K562 (cell line): ENCODE measurements at regions not wholly inside any gene's neighbourhood (a gene's known extent, or its start where the extent isn't known, plus 50 kb on each side); places are given as distances from the start of the nearest gene placed in this dataset.

Experiments used
- ATAC-seq: fragments of 200-7000 bp; cut with Tn5 transposase; 3 replicates; pipeline ENCODE4 v1.9.1; 2020; ENCODE audit warnings: moderate library complexity
- BruUV-seq: library from RNA; stranded (reverse); fragments of 400-500 nt; replicated peaks from 2 replicates; lab custom pipeline; 2021; lab: Mats Ljungman, UMichigan
- CTCF ChIA-PET: fragments of 300-600 bp; formaldehyde crosslinking; extraction: SDS; loops from one replicate; lab custom pipeline; 2021; ENCODE audit warnings: low intra/inter-chr PET ratio; lab: Yijun Ruan, JAX
- POLR2A ChIA-PET: fragments of 300-600, 350-650 bp; sonication (Branson Sonifier 250); formaldehyde crosslinking; extraction: SDS; loops from one replicate; lab custom pipeline; 2021; ENCODE audit warnings: antibody characterized with exemption, inconsistent platforms; lab: Yijun Ruan, JAX
- DNase-seq, 4 experiments: peaks; one replicate each; pipeline versions ENCODE4 v3.0.0 to v3.0.0-alpha.2; 2011 to 2018; ENCODE audit warnings: low spot score in 3 of 4, mixed read lengths in 3 of 4; ENCODE audit errors: extremely low read depth in 1 of 4
- FAIRE-seq: peaks from 2 replicates; lab custom pipeline; 2011; peaks lifted over from hg19 to GRCh38; lab: Jason Lieb, UNC
- H2AFZ ChIP-seq: 2 replicates; pipeline ENCODE4 v1.6.0; 2011; ENCODE audit warnings: low read depth, low read length, control low read depth, inconsistent platforms
- H3K27ac ChIP-seq: fragments of 200-600 bp; 3 replicates; pipeline ENCODE4 v1.8.0; 2011; ENCODE audit warnings: low read depth, mild to moderate bottlenecking, control low read depth, inconsistent platforms, low read length, moderate library complexity, mixed read lengths; ENCODE audit errors: extremely low read depth
- H3K27me3 ChIP-seq, 2 experiments: fragments of 300-600 bp in 1 of 2; 2 replicates in 1 of 2; 3 replicates in 1 of 2; pipeline versions ENCODE4 v1.6.0 to v1.8.0; 2011; ENCODE audit warnings: inconsistent platforms in 2 of 2, low read length in 2 of 2, mild to moderate bottlenecking in 1 of 2, mixed read lengths in 1 of 2, moderate library complexity in 1 of 2; ENCODE audit not compliant: control insufficient read depth in 2 of 2, insufficient read depth in 2 of 2
- H3K36me3 ChIP-seq: fragments of 300-600 bp; 3 replicates; pipeline ENCODE4 v1.8.0; 2011; ENCODE audit warnings: mild to moderate bottlenecking, low read length, inconsistent platforms; ENCODE audit not compliant: control insufficient read depth, insufficient read depth
- H3K4me1 ChIP-seq, 2 experiments: fragments of 200-600 bp in 1 of 2; replicated peaks in 1 of 2; 2 replicates in 1 of 2; 3 replicates in 1 of 2; pipeline versions ENCODE4 v1.5.1 to v1.8.0; 2011; ENCODE audit warnings: inconsistent platforms in 2 of 2, low read length in 2 of 2, mild to moderate bottlenecking in 1 of 2, mixed read lengths in 1 of 2, moderate library complexity in 1 of 2; ENCODE audit not compliant: control insufficient read depth in 2 of 2, insufficient read depth in 2 of 2
- H3K4me2 ChIP-seq: 2 replicates; pipeline ENCODE4 v1.6.1; 2011; ENCODE audit warnings: low read length, control low read depth, inconsistent platforms, mixed read lengths; ENCODE audit not compliant: insufficient read depth
- H3K4me3 ChIP-seq: fragments of 200-600 bp; sonication (generic), shearing (Covaris generic); 2 replicates; pipeline ENCODE4 v1.5.1; 2016; ENCODE audit warnings: control low read depth, inconsistent platforms
- H3K79me2 ChIP-seq: fragments of 200-600 bp; 3 replicates; pipeline ENCODE4 v1.8.0; 2011; ENCODE audit warnings: low read length, inconsistent platforms; ENCODE audit not compliant: control insufficient read depth, insufficient read depth
- H3K9ac ChIP-seq, 2 experiments: 2 replicates each; pipeline versions ENCODE4 v1.6.0 to v1.6.1; 2011; ENCODE audit warnings: low read depth in 2 of 2, low read length in 2 of 2, control low read depth in 1 of 2, inconsistent platforms in 1 of 2, mild to moderate bottlenecking in 1 of 2, mixed read lengths in 1 of 2; ENCODE audit not compliant: insufficient read depth in 1 of 2
- H3K9me1 ChIP-seq: one replicate; pipeline ENCODE4 v1.6.0; 2011; ENCODE audit warnings: inconsistent platforms, mild to moderate bottlenecking, low read length, moderate library complexity; ENCODE audit not compliant: control insufficient read depth, insufficient read depth
- H3K9me3 ChIP-seq: replicated peaks from 2 replicates; pipeline ENCODE4 v1.5.1; 2011; ENCODE audit warnings: low read depth, low read length, inconsistent platforms; ENCODE audit not compliant: control insufficient read depth, insufficient read depth
- H4K20me1 ChIP-seq: replicated peaks from 2 replicates; pipeline ENCODE4 v1.6.1; 2011; ENCODE audit warnings: low read length, inconsistent platforms, mixed read lengths; ENCODE audit not compliant: control insufficient read depth, insufficient read depth
- CTBP1 ChIP-seq: fragments of 450-650 bp; IDR thresholded peaks from 2 replicates; pipeline ENCODE4 v1.6.1; 2016; ENCODE audit warnings: borderline replicate concordance
- HDAC2 ChIP-seq: fragments of 450-650 bp; IDR thresholded peaks from 2 replicates; pipeline ENCODE4 v1.6.1; 2016; ENCODE audit warnings: mild to moderate bottlenecking
- HDGF ChIP-seq: fragments of 450-650 bp; IDR thresholded peaks from 2 replicates; pipeline ENCODE4 v1.6.1; 2016
- HNRNPL ChIP-seq: fragments of 200-400 bp; formaldehyde crosslinking; IDR thresholded peaks from 2 replicates; pipeline ENCODE4 v1.6.1; 2017; ENCODE audit warnings: low read depth, mild to moderate bottlenecking, low read length
- HOXB6 ChIP-seq: fragments of 250-450 bp; sonication (Bioruptor Pico); IDR thresholded peaks from 2 replicates; pipeline ENCODE4 v1.5.1; 2022; ENCODE audit warnings: mild to moderate bottlenecking, borderline replicate concordance
- MAFK ChIP-seq: IDR thresholded peaks from 2 replicates; pipeline ENCODE4 v1.6.1; 2011; ENCODE audit warnings: low read length, improper control_type of control experiment
- MTF1 ChIP-seq: fragments of 250-450 bp; sonication (Bioruptor Pico); IDR thresholded peaks from 2 replicates; pipeline ENCODE4 v1.9.0; 2021; ENCODE audit warnings: moderate library complexity, mild to moderate bottlenecking, inconsistent platforms, borderline replicate concordance
- TCF3 ChIP-seq: sonication (generic); formaldehyde crosslinking; IDR thresholded peaks from 2 replicates; pipeline ENCODE4 v1.4.0; 2020; ENCODE audit warnings: mild to moderate bottlenecking, missing genetic modification reagents
- ZNF232 ChIP-seq: sonication (generic); formaldehyde crosslinking; IDR thresholded peaks from 2 replicates; pipeline ENCODE4 v1.8.0; 2022; ENCODE audit warnings: mild to moderate bottlenecking, missing genetic modification reagents
- WGBS: fragments of 100-300 bp; shearing (Covaris generic); methylation state at CpG from one replicate; pipeline ENCODE4 v1.1.6; 2016; ENCODE audit warnings: low coverage, mixed read lengths; ENCODE audit not compliant: insufficient coverage; ENCODE audit errors: missing lambda C conversion rate; 5-methylcytosine and 5-hydroxymethylcytosine counted together
- in situ Hi-C: fragments of 300-500 bp; cut with MboI; formaldehyde crosslinking; loops from 4 replicates; pipeline ENCODE4 v1.15.0; 2018; ENCODE audit warnings: inconsistent platforms, mixed read lengths
- intact Hi-C: fragments of 100-400 bp; cut with micrococcal nuclease; formaldehyde crosslinking; loops from 2 replicates; pipeline ENCODE4 v1.14.2; 2022
- TF ChIP-seq, protein P1 (sequence below): fragments of 250-450 bp; sonication (Bioruptor Pico); IDR thresholded peaks from 2 replicates; pipeline ENCODE4 v1.5.0; 2021

- Histone ChIP-seq H4K20me1 (no peaks in the 10 kb centered on the region), H2AFZ (no peak overlapping the region), H3K27ac (no peak overlapping the region), H3K79me2 (no peaks in the 10 kb centered on the region), H3K4me2 (no peak overlapping the region), H3K9me3 (no peaks in the 10 kb centered on the region), H3K36me3 (no peaks in the 10 kb centered on the region), H3K9me1 (no peaks in the 10 kb centered on the region), H3K27me3 (no peaks in the 10 kb centered on the region), H3K4me1 (no peaks in the 10 kb centered on the region), H3K9ac (no peak overlapping the region), H3K4me3 (no peak overlapping the region)
- in situ Hi-C loops, result no loop called here
- TF ChIP-seq HDAC2, result no peak
- DNase-seq (no peak), ATAC-seq (no peak), FAIRE-seq (no peak)
- no TSS peak for BruUV-seq
- POLR2A ChIA-PET, result no interaction called here
- intact Hi-C loops, result no loop called here
- CTCF ChIA-PET, result no interaction called here
These were observed 890.9 kb upstream of the TENM4 start for GRCh38 chr11:80331694-80332093.

DNA sequence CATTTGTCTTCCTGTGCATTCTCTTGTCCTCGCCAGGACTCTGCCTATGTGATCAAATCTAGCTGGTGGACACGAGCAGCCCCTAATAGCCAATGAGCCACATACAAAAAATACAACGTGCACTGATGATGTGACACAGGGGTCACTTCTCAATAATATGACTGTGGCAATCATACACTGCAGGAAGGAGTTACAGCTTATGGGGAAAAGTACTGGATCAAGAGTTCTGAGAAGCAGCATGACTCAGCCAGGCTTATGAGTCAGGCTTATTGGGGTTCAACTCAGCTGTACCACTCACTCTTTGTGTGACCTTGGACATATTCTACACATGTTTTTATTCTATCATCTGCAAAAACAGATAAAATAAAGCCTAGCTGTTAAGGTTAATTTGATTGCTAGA, 889.4 kb upstream of the TENM4 start:
- H3K27me3 ChIP-seq, result no peaks in the 10 kb centered on the region
- FAIRE-seq, result no peak

More for the DNA sequence above, 889.4 kb upstream of the TENM4 start:
- no peak for ATAC-seq
- WGBS, result 0% methylated on average over 3 of the region's 3 CpGs
- no peaks in the 10 kb centered on the region for H3K9me1 ChIP-seq
- no peak overlapping the region for H3K4me2 ChIP-seq
- no peak for DNase-seq
- BruUV-seq, result no TSS peak
- H3K9ac ChIP-seq, result no peak overlapping the region
- no peak for TF ChIP-seq CTBP1
- no peak for TF ChIP-seq HNRNPL
- TF ChIP-seq HOXB6 (CRISPR knock-in tag), result no peak
- no peak for TF ChIP-seq TCF3 (CRISPR knock-in tag)
- TF ChIP-seq ZNF232 (CRISPR knock-in tag), result no peak
- no peak for TF ChIP-seq MAFK
- TF ChIP-seq, protein P1, sequence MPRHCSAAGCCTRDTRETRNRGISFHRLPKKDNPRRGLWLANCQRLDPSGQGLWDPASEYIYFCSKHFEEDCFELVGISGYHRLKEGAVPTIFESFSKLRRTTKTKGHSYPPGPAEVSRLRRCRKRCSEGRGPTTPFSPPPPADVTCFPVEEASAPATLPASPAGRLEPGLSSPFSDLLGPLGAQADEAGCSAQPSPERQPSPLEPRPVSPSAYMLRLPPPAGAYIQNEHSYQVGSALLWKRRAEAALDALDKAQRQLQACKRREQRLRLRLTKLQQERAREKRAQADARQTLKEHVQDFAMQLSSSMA (CRISPR knock-in tag), result no peak
- TF ChIP-seq MTF1 (CRISPR knock-in tag), result no peak
- no peak for TF ChIP-seq HDGF
- in situ Hi-C loops (no loop called here), intact Hi-C loops (no loop called here)
- no peak overlapping the region for H3K4me3 ChIP-seq
- ChIA-PET POLR2A (no interaction called here), CTCF (no interaction called here)
- H2AFZ ChIP-seq, result no peak overlapping the region
- no peaks in the 10 kb centered on the region for H3K79me2 ChIP-seq
- no peaks in the 10 kb centered on the region for H3K36me3 ChIP-seq
- H4K20me1 ChIP-seq, result no peaks in the 10 kb centered on the region
- no peaks in the 10 kb centered on the region for H3K4me1 ChIP-seq
- H3K27ac ChIP-seq, result no peak overlapping the region
- no peaks in the 10 kb centered on the region for H3K9me3 ChIP-seq
